ENCODE measurements at regions not wholly inside any gene's neighbourhood (a gene's known extent, or its start where the extent isn't known, plus 50 kb on each side); places are given as distances from the start of the nearest gene placed in this dataset.
"Not testable (repeated sequence)": the region's sequence is repeated elsewhere in the genome, so short reads cannot be mapped to it uniquely, and the experiment has no call there.

- H3K27me3 ChIP-seq: no peaks in the 10 kb centered on the region
- DNase-seq: no peak
- no peaks in the 10 kb centered on the region for H3K9me3 ChIP-seq
- no peaks in the 10 kb centered on the region for H3K36me3 ChIP-seq
- TF ChIP-seq CTCF (IDR thresholded peaks at IDR 0.05) (no peak), POLR2A (IDR thresholded peaks at IDR 0.05) (no peak)
- no peak overlapping the region for H3K27ac ChIP-seq
- H3K4me3 ChIP-seq: no peak overlapping the region
- no peaks in the 10 kb centered on the region for H3K4me1 ChIP-seq
These were observed 158.4 kb upstream of the GMNC start for GRCh38 chr3:191020730-191021396.

GRCh38 chr3:191019855-191020254 lies 157.4 kb upstream of the GMNC start:
- H3K4me3 ChIP-seq: no peak overlapping the region
- no peak overlapping the region for H3K27ac ChIP-seq
- no peaks in the 10 kb centered on the region for H3K27me3 ChIP-seq
- no peak for TF ChIP-seq CTCF (IDR thresholded peaks at IDR 0.05)
- no peak for TF ChIP-seq POLR2A (IDR thresholded peaks at IDR 0.05)
- no peaks in the 10 kb centered on the region for H3K4me1 ChIP-seq
- H3K9me3 ChIP-seq: no peaks in the 10 kb centered on the region
- H3K36me3 ChIP-seq: no peaks in the 10 kb centered on the region
- no peak for DNase-seq

- H3K27ac ChIP-seq, H3K4me3 ChIP-seq, DNase-seq, H3K4me1 ChIP-seq, H3K27me3 ChIP-seq, H3K9me3 ChIP-seq, H3K36me3 ChIP-seq: not testable (repeated sequence)
These were observed 153.5 kb upstream of the GMNC start for GRCh38 chr3:191015960-191016359.

GRCh38 chr3:191008074-191008473 lies 145.6 kb upstream of the GMNC start:
- H3K4me3 ChIP-seq: no peak overlapping the region
- no peaks in the 10 kb centered on the region for H3K4me1 ChIP-seq
- no peak overlapping the region for H3K27ac ChIP-seq
- DNase-seq: no peak
- no peaks in the 10 kb centered on the region for H3K27me3 ChIP-seq
- TF ChIP-seq CTCF (IDR thresholded peaks at IDR 0.05) (no peak), POLR2A (IDR thresholded peaks at IDR 0.05) (no peak)
- H3K36me3 ChIP-seq: no peaks in the 10 kb centered on the region
- H3K9me3 ChIP-seq: no peaks in the 10 kb centered on the region

GRCh38 chr3:191005790-191006189 lies 143.3 kb upstream of the GMNC start:
- no peaks in the 10 kb centered on the region for H3K9me3 ChIP-seq
- no peaks in the 10 kb centered on the region for H3K27me3 ChIP-seq
- DNase-seq: no peak
- H3K36me3 ChIP-seq: no peaks in the 10 kb centered on the region
- H3K27ac ChIP-seq: no peak overlapping the region
- no peaks in the 10 kb centered on the region for H3K4me1 ChIP-seq
- H3K4me3 ChIP-seq: no peak overlapping the region
- TF ChIP-seq POLR2A (IDR thresholded peaks at IDR 0.05) (no peak), CTCF (IDR thresholded peaks at IDR 0.05) (no peak)

GRCh38 chr3:191003742-191004141 lies 141.2 kb upstream of the GMNC start:
- Histone ChIP-seq H3K27ac (no peak overlapping the region), H3K36me3 (no peaks in the 10 kb centered on the region), H3K4me3 (no peak overlapping the region), H3K9me3 (no peaks in the 10 kb centered on the region), H3K27me3 (no peaks in the 10 kb centered on the region), H3K4me1 (no peaks in the 10 kb centered on the region)
- TF ChIP-seq CTCF (IDR thresholded peaks at IDR 0.05) (no peak), POLR2A (IDR thresholded peaks at IDR 0.05) (no peak)
- no peak for DNase-seq

Data from Peyer's patch (tissue), 4 donors.